ENCODE measurements at regions not wholly inside any gene's neighbourhood (a gene's known extent, or its start where the extent isn't known, plus 50 kb on each side); places are given as distances from the start of the nearest gene placed in this dataset.

DNA sequence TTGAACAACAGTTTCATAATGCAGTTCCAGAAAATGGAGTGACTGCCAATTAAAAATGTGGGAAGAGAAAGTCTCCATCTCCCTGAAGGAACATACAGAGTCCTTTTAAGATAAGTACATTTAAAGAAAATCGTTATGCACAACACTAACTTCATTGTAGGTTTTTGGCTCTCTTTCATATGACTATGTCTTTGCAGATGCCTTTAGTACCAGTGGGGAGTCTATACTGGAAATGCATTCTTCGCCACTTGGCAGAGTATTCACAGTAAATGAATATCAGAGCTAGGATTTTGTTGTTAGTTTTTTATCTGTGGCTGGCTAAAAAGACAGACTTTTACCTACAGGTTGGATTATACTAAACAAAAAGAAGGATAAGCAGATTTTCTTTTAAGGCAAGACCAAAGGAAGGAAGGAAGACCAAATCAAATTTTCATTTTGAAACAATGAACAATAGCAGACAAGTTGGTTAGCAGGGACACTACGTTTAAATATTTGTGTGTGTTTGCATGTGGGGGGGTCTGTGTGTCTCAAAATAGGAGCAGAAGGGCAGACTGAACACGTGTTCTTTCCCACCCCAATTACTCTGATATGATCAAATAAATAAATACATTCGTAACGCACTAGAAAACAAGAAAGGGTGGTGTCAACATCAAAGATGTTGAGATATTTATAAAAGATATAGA, 124.5 kb downstream of the BTG1 start:
- H3K4me3 ChIP-seq (ENCODE audit: low read length): no peak overlapping the region
- TF ChIP-seq, protein P1, sequence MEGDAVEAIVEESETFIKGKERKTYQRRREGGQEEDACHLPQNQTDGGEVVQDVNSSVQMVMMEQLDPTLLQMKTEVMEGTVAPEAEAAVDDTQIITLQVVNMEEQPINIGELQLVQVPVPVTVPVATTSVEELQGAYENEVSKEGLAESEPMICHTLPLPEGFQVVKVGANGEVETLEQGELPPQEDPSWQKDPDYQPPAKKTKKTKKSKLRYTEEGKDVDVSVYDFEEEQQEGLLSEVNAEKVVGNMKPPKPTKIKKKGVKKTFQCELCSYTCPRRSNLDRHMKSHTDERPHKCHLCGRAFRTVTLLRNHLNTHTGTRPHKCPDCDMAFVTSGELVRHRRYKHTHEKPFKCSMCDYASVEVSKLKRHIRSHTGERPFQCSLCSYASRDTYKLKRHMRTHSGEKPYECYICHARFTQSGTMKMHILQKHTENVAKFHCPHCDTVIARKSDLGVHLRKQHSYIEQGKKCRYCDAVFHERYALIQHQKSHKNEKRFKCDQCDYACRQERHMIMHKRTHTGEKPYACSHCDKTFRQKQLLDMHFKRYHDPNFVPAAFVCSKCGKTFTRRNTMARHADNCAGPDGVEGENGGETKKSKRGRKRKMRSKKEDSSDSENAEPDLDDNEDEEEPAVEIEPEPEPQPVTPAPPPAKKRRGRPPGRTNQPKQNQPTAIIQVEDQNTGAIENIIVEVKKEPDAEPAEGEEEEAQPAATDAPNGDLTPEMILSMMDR (conservative IDR thresholded peaks at IDR 0.05; ENCODE audit: low read length): no peak
- DNase-seq (ENCODE audit: low read depth): no peak

DNA sequence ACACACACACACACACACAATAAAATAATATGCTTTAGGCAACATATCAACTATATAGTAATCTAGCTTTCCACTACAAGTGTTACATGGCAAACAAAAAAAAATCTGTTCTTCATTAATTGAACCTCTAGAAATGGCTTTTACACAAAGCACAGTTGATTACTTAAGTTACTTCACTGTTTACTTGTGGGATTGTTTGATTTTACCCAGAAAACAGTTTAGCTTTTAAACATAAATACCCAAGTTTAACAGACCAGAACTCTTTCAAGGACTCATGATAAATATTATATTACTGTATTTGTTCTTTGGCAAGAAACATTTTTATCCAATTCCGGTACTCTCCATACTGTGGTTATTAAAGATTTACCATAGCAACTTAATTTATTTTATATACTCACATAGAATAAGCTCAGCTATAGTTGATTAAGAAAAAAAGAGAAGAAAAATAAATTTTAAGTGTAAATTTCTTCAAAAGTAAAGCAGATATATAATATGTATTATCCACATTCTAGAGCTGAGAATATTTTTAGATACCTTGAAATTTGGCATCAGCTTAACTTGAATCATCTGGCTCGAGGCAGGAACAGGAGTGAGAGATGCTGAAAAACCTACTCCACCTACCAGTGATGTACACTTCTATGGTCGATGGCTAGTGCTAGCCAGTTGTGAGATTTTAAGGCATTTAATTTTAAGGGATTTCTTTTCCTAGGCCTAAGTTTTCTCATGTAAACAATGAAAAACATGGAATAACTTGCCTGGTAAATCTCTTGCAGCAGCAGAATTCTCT, 126.0 kb downstream of the BTG1 start:
- TF ChIP-seq, protein P1 (conservative IDR thresholded peaks at IDR 0.05; ENCODE audit: low read length): no peak
- DNase-seq (ENCODE audit: low read depth): no peak
- H3K4me3 ChIP-seq (ENCODE audit: low read length): no peak overlapping the region

DNA sequence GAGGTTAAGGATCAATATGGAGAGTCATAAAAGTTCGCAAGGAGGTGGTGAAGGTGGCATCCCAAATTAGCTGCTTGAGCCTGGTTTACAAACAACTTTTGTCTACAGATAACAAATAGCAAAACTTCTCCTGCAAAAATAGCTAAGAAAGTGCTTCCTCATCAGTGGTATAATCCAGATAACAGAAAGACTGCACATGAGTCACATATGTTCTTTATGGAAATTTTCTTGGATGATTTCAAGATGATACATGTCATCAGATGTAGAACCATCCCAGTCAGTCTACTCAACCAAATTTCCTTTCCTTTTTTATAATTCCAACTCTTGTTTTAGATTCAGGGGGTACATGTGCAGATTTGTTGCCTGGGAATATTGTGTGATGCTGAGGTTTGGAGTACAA, 133.0 kb downstream of the BTG1 start:
- H3K4me3 ChIP-seq (ENCODE audit: low read length): no peak overlapping the region
- DNase-seq (ENCODE audit: low read depth): no peak
- TF ChIP-seq, protein P1 (conservative IDR thresholded peaks at IDR 0.05; ENCODE audit: low read length): no peak

DNA sequence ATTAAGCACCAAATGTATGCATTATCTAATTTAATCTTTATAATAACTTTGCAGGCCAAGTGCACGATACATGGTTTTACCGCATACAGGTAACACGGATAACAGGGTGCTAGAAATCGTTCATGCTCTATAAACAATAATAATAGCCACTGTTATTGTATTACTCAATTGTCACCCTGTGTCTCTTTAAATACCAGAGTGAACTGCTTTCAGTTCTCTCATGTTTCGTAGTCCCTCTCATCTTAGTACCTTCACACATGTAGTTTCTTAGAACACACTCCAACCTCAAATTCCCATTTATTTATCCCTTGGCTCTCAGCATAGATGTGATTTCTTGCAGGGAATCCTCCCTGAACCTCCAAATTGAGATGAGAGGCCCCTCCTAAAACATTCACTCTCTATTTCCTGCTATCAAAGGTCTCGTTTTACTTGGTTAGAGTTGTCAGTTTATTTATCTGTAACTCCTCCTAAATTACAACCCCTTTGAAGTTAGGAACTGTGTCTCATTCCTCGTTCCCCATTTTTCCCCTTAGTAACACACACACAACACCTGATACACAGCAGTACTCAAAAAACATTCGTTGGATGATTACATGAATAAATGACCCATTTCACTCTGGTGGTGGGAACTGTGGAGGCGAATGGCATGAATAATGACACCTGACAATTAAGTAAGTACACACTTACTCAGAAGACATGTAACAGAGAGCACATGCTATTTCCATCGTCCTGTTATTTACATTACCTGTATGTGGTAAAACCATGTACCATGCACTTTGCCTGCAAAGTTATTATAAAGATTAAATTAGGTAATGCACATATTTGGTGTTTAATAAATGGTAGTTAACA, 134.6 kb downstream of the BTG1 start:
- no peak overlapping the region for H3K4me3 ChIP-seq (ENCODE audit: low read length)
- TF ChIP-seq, protein P1 (conservative IDR thresholded peaks at IDR 0.05; ENCODE audit: low read length): no peak
- no peak for DNase-seq (ENCODE audit: low read depth)

DNA sequence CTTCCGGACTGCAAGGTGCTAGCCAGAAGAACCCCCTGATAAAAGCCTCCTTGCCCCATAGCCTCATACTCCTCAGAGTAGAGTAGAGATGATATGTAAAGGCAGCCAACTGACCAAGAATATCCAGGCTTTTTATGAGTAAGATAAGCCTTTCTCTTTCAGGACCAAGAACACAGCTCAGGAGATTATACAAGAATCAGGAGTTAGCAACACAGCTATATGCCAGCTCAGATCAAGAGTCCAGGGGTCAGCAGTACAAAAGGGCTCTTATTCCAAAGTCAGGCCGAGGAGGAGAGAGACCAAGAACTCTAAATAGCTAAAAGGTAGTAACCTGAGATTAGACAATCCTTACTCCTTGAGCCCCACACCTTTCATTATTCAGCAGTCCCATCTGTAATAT, 135.3 kb downstream of the BTG1 start:
- DNase-seq (ENCODE audit: low read depth): no peak
- no peak overlapping the region for H3K4me3 ChIP-seq (ENCODE audit: low read length)
- TF ChIP-seq, protein P1 (conservative IDR thresholded peaks at IDR 0.05; ENCODE audit: low read length): no peak

DNA sequence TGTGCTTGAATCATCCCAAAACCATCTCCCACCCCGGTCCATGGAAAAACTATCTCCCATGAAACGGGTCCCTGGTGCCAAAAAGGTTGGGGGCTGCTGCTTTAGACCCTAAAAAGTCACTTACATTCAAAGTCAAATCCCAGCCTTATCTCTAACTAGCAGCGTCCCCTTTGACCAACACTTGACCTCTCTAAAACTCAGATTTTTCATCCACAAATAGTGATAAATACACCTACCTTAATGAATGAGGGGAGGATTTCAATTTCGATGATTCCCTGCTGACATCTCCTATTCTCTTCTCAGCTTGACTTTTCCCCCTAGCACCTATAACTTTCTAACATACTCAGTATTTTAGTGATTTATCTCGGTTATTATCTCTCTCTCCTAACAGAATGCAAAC, 137.3 kb downstream of the BTG1 start:
- TF ChIP-seq, protein P1 (conservative IDR thresholded peaks at IDR 0.05; ENCODE audit: low read length): no peak
- no peak overlapping the region for H3K4me3 ChIP-seq (ENCODE audit: low read length)
- no peak for DNase-seq (ENCODE audit: low read depth)

All from AG10803 (cell line).